ENCODE measurements at regions not wholly inside any gene's neighbourhood (a gene's known extent, or its start where the extent isn't known, plus 50 kb on each side); places are given as distances from the start of the nearest gene placed in this dataset.

- TF ChIP-seq, protein P1, sequence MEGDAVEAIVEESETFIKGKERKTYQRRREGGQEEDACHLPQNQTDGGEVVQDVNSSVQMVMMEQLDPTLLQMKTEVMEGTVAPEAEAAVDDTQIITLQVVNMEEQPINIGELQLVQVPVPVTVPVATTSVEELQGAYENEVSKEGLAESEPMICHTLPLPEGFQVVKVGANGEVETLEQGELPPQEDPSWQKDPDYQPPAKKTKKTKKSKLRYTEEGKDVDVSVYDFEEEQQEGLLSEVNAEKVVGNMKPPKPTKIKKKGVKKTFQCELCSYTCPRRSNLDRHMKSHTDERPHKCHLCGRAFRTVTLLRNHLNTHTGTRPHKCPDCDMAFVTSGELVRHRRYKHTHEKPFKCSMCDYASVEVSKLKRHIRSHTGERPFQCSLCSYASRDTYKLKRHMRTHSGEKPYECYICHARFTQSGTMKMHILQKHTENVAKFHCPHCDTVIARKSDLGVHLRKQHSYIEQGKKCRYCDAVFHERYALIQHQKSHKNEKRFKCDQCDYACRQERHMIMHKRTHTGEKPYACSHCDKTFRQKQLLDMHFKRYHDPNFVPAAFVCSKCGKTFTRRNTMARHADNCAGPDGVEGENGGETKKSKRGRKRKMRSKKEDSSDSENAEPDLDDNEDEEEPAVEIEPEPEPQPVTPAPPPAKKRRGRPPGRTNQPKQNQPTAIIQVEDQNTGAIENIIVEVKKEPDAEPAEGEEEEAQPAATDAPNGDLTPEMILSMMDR (conservative IDR thresholded peaks at IDR 0.05; ENCODE audit: low read depth, low read length) = no peak
- TF ChIP-seq EZH2 (IDR thresholded peaks at IDR 0.05; ENCODE audit: borderline replicate concordance, low read depth, low read length, poor library complexity, severe bottlenecking) = no peak
Observed at GRCh38 chr12:46711756-46712155, 114.0 kb downstream of the SLC38A4 start.
